Bronchial epithelial cell (primary cell): ENCODE measurements at regions not wholly inside any gene's neighbourhood (a gene's known extent, or its start where the extent isn't known, plus 50 kb on each side); places are given as distances from the start of the nearest gene placed in this dataset.

ENCODE experiments used
- DNase-seq: peaks from one replicate; pipeline ENCODE4 v3.0.0-alpha.2; 2010; ENCODE audit warnings: low read depth
- FAIRE-seq: peaks from 2 replicates; lab custom pipeline; 2011; peaks lifted over from hg19 to GRCh38; lab: Jason Lieb, UNC
- H3K27me3 ChIP-seq: 2 replicates; pipeline ENCODE4 v1.5.1; 2011; ENCODE audit warnings: low read length; ENCODE audit not compliant: control insufficient read depth, insufficient read depth
- H3K36me3 ChIP-seq: 2 replicates; pipeline ENCODE4 v1.5.1; 2011; ENCODE audit warnings: low read length; ENCODE audit not compliant: control insufficient read depth, insufficient read depth
- H3K4me3 ChIP-seq: 2 replicates; pipeline ENCODE4 v1.5.1; 2011; ENCODE audit warnings: mild to moderate bottlenecking, low read depth, low read length, control low read depth
- TF ChIP-seq, protein P1 (sequence below): IDR thresholded peaks from 2 replicates; pipeline ENCODE4 v1.5.1; 2011; ENCODE audit warnings: mild to moderate bottlenecking, moderate library complexity, low read length, control low read depth, inconsistent platforms; ENCODE audit not compliant: insufficient read depth, severe bottlenecking

GRCh38 chr5:123263859-123264258 is 159.3 kb downstream of the CEP120 start:
- DNase-seq (no peak), FAIRE-seq (no peak)
- H3K36me3 ChIP-seq = no peaks in the 10 kb centered on the region
- H3K27me3 ChIP-seq = no peaks in the 10 kb centered on the region
- TF ChIP-seq, protein P1, sequence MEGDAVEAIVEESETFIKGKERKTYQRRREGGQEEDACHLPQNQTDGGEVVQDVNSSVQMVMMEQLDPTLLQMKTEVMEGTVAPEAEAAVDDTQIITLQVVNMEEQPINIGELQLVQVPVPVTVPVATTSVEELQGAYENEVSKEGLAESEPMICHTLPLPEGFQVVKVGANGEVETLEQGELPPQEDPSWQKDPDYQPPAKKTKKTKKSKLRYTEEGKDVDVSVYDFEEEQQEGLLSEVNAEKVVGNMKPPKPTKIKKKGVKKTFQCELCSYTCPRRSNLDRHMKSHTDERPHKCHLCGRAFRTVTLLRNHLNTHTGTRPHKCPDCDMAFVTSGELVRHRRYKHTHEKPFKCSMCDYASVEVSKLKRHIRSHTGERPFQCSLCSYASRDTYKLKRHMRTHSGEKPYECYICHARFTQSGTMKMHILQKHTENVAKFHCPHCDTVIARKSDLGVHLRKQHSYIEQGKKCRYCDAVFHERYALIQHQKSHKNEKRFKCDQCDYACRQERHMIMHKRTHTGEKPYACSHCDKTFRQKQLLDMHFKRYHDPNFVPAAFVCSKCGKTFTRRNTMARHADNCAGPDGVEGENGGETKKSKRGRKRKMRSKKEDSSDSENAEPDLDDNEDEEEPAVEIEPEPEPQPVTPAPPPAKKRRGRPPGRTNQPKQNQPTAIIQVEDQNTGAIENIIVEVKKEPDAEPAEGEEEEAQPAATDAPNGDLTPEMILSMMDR = no peak
- H3K4me3 ChIP-seq = no peak overlapping the region

DNA sequence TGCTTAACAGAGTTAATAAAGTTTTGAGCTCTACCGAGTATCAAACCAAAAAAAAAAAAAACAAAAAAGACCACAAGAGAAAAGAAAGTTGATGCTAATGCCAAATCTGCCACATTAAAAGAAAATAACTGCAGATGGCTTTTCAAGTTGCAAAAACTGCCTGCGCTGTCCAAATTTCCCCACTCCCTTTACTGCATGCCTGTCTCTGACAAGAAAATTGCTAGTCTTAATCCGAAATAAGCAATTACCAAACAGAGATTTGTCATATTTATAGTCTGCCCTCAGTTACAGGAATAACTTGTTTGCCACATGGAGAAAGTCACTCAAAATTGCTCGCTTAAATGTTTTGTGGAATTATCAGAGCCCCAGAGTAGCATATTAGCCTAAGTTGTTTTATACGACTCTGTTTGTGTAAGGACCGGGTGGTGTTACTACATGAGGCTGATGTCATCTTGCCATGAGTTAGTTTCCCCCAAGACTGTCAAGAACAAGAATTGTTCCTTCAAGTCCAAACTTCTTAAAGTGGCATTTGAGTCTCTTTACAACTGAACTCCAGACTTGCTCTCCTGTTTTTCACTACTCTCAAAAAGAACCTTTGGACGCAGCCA is 160.9 kb downstream of the CEP120 start:
- no peaks in the 10 kb centered on the region for H3K36me3 ChIP-seq
- FAIRE-seq (no peak), DNase-seq (peak; percentile 10)
- H3K4me3 ChIP-seq = no peak overlapping the region
- TF ChIP-seq, protein P1 = no peak
- H3K27me3 ChIP-seq = no peaks in the 10 kb centered on the region

- peak; percentile 78 for DNase-seq
- no peak for FAIRE-seq
- no peaks in the 10 kb centered on the region for H3K27me3 ChIP-seq
- H3K4me3 ChIP-seq = no peak overlapping the region
- TF ChIP-seq, protein P1 = no peak
- no peaks in the 10 kb centered on the region for H3K36me3 ChIP-seq
Observed at GRCh38 chr5:123261752-123262151, 161.5 kb downstream of the CEP120 start.

DNA sequence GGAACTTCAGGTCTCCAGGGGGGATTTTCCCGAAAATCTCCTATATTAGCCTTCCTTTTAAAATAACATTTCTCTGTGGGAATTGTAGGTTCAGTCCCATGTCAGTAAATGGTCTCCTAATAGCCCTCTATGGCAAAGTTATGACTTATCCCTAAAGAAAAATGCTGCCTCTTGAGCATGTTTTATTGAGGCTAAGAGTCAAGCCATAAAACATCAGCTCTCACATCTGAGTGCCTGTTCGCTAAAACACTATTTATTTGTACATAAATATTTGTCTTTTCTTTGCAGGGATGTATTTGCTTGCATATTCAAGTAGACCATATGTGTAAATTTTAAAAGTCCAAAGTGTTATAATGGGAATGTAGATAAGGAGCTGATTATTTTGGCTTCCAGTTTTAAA is 160.4 kb downstream of the PRDM6 start:
- FAIRE-seq = no peak
- Histone ChIP-seq H3K4me3 (no peak overlapping the region), H3K36me3 (no peaks in the 10 kb centered on the region), H3K27me3 (peaks cover 1% of the 10 kb centered on the region)
- no peak for DNase-seq
- TF ChIP-seq, protein P1 = no peak

GRCh38 chr5:123245689-123246088 is 156.6 kb downstream of the PRDM6 start:
- Histone ChIP-seq H3K27me3 (peaks cover 1% of the 10 kb centered on the region), H3K36me3 (no peaks in the 10 kb centered on the region), H3K4me3 (no peak overlapping the region)
- DNase-seq = no peak
- no peak for FAIRE-seq
- TF ChIP-seq, protein P1 = no peak

DNA sequence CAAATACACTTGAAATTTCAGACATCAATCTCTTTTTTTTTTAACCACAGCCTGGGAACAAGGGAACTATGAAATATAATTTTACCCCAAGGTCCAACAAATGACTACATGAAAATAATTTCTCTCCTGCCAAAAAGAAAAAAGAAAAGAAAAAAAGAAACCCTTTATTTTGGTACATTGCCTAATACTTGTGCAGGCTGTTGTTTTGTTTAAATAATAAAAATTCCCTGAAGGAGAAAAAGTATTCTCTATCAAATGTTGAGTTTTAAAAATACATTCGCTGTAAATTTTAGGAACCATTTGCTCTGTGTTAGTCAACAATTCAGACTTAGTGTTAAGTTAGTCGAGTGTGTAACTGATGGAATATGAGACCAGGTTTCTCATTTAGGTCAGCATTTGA is 155.4 kb downstream of the PRDM6 start:
- no peak overlapping the region for H3K4me3 ChIP-seq
- TF ChIP-seq, protein P1 = no peak
- FAIRE-seq = no peak
- no peak for DNase-seq
- peaks cover 1% of the 10 kb centered on the region for H3K27me3 ChIP-seq
- H3K36me3 ChIP-seq = no peaks in the 10 kb centered on the region
